ENCODE measurements at regions not wholly inside any gene's neighbourhood (a gene's known extent, or its start where the extent isn't known, plus 50 kb on each side); places are given as distances from the start of the nearest gene placed in this dataset.

DNA sequence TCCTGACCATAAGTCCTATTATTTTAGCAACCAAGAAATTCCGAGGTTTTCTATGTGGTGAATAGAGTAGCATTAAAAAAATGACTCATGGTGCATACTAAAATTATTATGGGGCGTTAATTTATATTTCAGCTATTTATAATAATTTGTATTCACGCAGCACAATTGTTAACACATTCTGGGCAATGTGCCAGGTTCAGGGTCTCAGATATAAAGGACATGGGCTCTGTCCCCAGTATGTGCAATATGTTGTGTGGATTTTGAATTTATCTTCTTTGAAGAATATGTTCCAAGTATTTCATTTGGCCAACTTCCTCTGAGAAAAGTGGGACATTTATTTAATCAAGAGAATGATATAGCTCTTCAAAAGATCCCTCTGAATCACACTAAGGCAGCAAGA lies 1434.7 kb upstream of the PRR20A start:
- Histone ChIP-seq H3K27me3 (no peaks in the 10 kb centered on the region), H3K4me3 (no peak overlapping the region), H3K4me1 (no peaks in the 10 kb centered on the region), H3K36me3 (no peaks in the 10 kb centered on the region), H3K27ac (no peak overlapping the region), H3K9me3 (no peaks in the 10 kb centered on the region)
- intact Hi-C loops (cut with DNase I), result no loop called here
- 23 to 36% (median 30%) methylated on average over 3 of the region's 3 CpGs for WGBS, 4 donors
- ATAC-seq (no peak), DNase-seq (no peak)
- no peak for TF ChIP-seq CTCF (IDR thresholded peaks at IDR 0.05)
- no peak for TF ChIP-seq POLR2A (IDR thresholded peaks at IDR 0.05)

GRCh38 chr13:55714120-55714519 lies 1426.6 kb upstream of the PRR20A start:
- Histone ChIP-seq H3K9me3 (peaks cover 0 to 15% (median 3%) of the 10 kb centered on the region in 12 donors), H3K4me1 (no peaks in the 10 kb centered on the region), H3K27me3 (no peaks in the 10 kb centered on the region), H3K36me3 (no peaks in the 10 kb centered on the region), H3K27ac (no peak overlapping the region), H3K4me3 (no peak overlapping the region)
- no peak for DNase-seq
- no peak for TF ChIP-seq POLR2A (IDR thresholded peaks at IDR 0.05)
- no peak for TF ChIP-seq CTCF (IDR thresholded peaks at IDR 0.05)
- no peak for ATAC-seq
- intact Hi-C loops (cut with DNase I), result no loop called here

- Histone ChIP-seq H3K36me3 (no peaks in the 10 kb centered on the region), H3K4me1 (no peaks in the 10 kb centered on the region), H3K9me3 (no peaks in the 10 kb centered on the region), H3K4me3 (no peak overlapping the region), H3K27ac (no peak overlapping the region), H3K27me3 (no peaks in the 10 kb centered on the region)
- no peak for ATAC-seq
- DNase-seq, result no peak
- intact Hi-C loops (cut with DNase I), result no loop called here
- WGBS, 4 donors, result 73 to 80% (median 77%) methylated on average over 5 of the region's 5 CpGs
- TF ChIP-seq CTCF (IDR thresholded peaks at IDR 0.05), result no peak
- TF ChIP-seq POLR2A (IDR thresholded peaks at IDR 0.05), result no peak
Measured at GRCh38 chr13:55727683-55728082, 1413.0 kb upstream of the PRR20A start.

DNA sequence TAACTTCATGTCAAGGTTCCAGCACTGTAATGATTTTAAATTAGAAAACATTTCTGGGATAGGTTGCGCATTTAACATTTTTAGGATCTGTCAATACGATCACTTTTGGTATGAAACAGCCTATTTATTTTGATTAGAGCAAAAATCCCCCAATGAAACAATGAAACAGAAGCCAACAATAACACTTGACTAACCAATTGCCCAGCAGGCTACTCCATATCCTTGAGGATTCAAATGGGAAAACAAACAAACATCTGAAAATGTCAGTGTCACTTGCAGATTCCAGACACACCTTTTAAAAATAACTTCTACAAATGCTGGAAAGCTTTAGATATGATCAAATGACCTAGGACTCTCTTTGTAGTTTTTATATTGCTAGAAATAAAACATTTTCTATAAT lies 1412.5 kb upstream of the PRR20A start:
- H3K4me1 ChIP-seq, result no peaks in the 10 kb centered on the region
- H3K36me3 ChIP-seq, result no peaks in the 10 kb centered on the region
- H3K27ac ChIP-seq, result no peak overlapping the region
- TF ChIP-seq CTCF (IDR thresholded peaks at IDR 0.05) (no peak), POLR2A (IDR thresholded peaks at IDR 0.05) (no peak)
- ATAC-seq, result no peak
- intact Hi-C loops (cut with DNase I), result no loop called here
- no peak overlapping the region for H3K4me3 ChIP-seq
- DNase-seq, result no peak
- 73 to 79% (median 76%) methylated on average over 2 of the region's 2 CpGs for WGBS, 4 donors
- no peaks in the 10 kb centered on the region for H3K27me3 ChIP-seq
- H3K9me3 ChIP-seq, result no peaks in the 10 kb centered on the region

All from heart left ventricle (tissue), 16 donors.